ENCODE measurements at regions not wholly inside any gene's neighbourhood (a gene's known extent, or its start where the extent isn't known, plus 50 kb on each side); places are given as distances from the start of the nearest gene placed in this dataset.

DNA sequence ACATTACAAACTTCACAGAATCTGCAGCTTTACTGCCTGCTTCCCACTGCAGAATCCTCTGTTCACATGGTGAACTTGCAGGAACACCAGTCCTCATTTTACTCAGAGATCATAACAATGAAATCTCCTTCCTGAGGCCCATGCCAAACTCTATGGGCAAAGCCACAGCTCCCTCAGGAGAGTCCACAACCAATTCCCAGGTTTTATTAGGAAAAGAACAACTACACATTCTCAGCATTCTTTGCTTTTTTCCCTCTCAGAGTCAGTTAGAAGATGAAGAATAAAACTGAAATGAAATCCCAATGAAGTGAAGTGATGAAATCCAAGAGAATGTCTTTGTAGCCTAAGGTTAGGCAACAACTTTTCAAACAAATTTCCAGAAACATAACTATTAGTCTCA lies 233.7 kb downstream of the DSEL start:
- no peak for DNase-seq

- no peak for DNase-seq
Observed at GRCh38 chr18:67281746-67282145, 234.8 kb downstream of the DSEL start.

- no peak for DNase-seq
Observed at GRCh38 chr18:67280486-67281242, 235.9 kb downstream of the DSEL start.

DNA sequence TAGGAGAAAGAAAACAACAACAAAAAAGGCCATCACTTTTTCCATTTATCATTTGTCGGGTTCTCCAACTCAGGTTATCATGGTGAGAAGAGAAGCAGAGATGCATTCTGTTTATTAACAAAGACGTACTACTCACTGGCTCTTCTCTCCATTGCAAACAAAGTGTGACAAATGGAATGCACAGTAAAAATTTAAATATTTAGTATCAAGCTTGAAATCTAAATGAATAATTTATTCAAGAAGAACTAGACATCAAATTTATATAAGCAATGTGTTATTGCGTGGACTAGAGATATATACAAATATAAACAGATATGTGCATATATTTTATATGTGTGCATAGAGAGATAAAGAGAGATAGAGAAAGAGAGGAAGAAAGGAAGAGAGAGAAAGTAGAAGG lies 236.5 kb downstream of the DSEL start:
- no peak for DNase-seq

GRCh38 chr18:67278984-67279383 lies 237.5 kb downstream of the DSEL start:
- DNase-seq: no peak

- no peak for DNase-seq
Observed at GRCh38 chr18:67276638-67277037, 239.9 kb downstream of the DSEL start.

DNA sequence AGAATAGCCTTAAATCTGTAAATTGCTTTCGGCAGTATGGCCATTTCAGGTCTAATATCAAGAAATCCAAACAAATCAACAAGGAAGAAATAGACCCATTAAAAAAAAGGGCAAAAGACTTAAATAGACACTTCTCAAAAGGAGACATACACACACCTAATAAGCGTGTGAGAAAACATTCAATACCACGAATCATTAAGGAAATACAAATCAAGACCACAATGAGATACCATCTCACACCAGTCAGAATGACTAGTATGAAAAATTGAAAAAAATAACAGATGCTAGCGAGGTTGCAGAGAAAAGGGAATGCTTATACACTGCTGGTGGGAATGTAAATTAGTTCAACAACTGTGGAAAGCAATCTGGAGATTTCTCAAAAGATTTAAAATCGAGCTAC lies 243.2 kb downstream of the DSEL start:
- no peak for DNase-seq

GRCh38 chr18:67269206-67269605 lies 247.3 kb downstream of the DSEL start:
- DNase-seq: no peak

DNA sequence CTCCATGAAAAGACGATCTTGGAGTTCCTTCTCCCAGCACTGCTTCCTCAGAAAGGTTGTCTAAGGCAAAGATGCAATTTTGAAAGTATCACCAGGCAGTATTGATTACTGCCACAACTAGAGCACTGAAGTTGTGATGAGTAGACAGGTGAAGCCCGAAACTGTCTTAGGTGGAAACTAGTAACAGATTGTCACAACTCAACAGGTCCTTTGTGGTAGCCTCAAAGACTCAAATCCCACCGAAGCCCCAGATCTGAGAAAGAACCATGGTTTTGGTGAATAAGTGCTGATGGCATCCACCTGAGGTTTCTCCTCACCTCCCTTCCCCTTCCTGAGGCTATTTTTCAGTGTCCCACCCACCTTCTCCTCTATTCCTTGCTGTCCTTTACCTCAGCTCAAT lies 248.0 kb downstream of the DSEL start:
- no peak for DNase-seq

DNA sequence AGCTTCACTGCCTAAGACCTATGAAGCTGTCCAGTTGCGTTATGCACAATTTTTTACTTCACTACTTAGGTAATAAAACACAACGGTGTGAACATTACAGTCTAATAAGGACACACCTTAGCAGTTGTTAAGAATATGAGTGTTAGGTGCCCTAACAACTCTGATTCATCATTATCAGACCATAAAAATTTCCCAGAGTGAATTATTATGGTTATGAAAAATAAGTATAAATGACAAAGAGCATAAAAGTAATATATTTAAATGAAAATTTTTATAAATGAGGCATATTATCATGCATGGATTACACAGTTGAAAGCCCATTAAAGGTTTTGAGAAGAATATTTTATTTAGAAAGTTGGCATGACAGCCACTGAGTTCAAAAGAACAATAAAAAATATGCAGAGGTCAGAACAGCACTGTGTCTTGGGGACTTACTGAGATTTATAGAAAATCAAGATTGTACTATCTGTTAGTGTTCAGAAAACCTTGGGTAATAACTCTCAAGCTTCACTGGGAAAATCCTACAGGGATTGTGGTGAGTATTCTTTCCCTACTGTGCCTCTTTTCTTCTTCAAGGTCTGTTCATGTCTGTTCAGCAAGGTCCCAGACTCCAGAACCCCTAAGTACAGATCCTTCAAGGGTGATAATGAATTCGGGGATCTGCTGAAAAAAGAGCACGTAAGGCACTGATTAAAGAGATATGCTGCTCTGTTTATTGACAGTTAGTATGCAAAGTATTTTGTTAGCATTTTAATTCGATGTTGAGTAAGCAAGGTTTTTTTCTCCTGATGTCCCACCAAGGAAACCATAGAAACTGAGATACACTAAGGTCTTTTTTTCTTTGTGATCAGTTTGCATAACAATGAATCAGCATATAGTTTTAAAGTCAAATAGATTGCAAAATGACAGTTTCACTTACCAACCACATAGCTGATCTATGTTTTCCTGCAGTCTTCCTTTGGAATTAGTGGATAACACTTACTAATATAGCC lies 250.0 kb downstream of the DSEL start:
- DNase-seq: no peak

GRCh38 chr18:67265464-67266245 lies 250.9 kb downstream of the DSEL start:
- no peak for DNase-seq

GRCh38 chr18:67261931-67262552 lies 254.5 kb downstream of the DSEL start:
- DNase-seq: no peak

- no peak for DNase-seq
Observed at GRCh38 chr18:67260841-67261240, 255.7 kb downstream of the DSEL start.

- no peak for DNase-seq
Observed at GRCh38 chr18:67250776-67251424, 265.6 kb downstream of the DSEL start.

DNA sequence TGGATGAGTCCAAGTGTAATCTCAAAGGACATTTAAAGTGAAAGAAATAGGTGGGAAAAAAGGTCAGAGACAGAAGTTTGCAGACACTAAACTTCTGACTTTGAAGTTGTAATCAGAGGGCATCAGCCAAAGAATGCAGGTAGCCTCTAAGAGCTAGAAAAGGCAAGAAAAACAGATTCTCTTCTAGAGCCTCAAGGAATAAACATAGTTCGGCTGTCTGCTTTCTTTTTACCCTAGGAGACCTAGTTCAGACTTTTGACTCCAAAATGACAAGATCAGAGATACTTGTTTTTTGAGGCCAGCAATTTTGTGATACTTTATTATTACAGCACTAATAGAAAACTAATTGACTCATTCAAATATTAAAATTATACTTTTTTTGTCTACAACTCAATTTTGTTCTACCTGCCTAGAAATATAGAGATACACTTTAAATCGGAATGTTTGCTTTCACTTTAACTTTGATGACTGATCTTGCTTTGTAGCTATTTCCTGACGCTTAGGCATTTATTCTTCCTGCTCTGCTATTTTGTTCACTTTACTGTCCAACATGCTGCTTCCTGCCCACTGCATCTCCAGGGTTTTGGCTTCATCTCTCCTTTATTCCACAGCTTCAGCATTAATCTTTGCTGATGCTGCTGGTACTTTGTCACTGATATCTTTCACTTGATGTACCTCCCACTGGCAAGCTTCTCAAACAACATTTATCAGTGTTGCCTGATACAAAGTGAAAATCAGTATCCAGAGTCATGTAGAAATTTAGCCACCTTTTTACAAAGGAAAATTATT lies 272.5 kb downstream of the DSEL start:
- no peak for DNase-seq

- DNase-seq: no peak
Observed at GRCh38 chr18:67242001-67242400, 274.5 kb downstream of the DSEL start.

- DNase-seq: no peak
Observed at GRCh38 chr18:67241299-67241698, 275.2 kb downstream of the DSEL start.

GRCh38 chr18:67239826-67240225 lies 276.7 kb downstream of the DSEL start:
- DNase-seq: no peak

DNA sequence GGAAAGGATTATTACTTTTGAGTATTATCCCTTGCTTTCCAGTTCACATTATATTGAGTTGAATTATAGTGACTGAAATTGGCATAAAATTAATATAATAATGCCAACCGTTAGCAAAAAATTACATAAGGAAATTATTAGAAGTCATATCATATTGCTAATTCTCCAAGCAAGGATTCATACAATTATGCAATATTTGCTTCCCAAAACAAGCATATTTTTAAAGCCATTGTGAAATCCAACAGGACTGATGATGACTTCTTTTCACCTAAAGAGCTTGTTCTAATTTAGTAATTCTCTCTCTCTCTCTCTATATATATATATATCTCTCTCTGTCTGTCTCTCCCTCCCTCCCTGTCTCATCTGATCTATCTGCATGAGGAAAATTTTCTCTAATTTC lies 283.5 kb downstream of the DSEL start:
- DNase-seq: no peak

- DNase-seq: no peak
Observed at GRCh38 chr18:67232406-67232805, 284.1 kb downstream of the DSEL start.

- DNase-seq: no peak
Observed at GRCh38 chr18:67222887-67223286, 293.6 kb downstream of the DSEL start.

Data from effector CD4-positive, alpha-beta T cell (primary cell).